Gastroesophageal sphincter (tissue), 4 donors: ENCODE measurements at regions not wholly inside any gene's neighbourhood (a gene's known extent, or its start where the extent isn't known, plus 50 kb on each side); places are given as distances from the start of the nearest gene placed in this dataset.
"Not testable (repeated sequence)": the region's sequence is repeated elsewhere in the genome, so short reads cannot be mapped to it uniquely, and the experiment has no call there.

Experiments used
- ATAC-seq: fragments of 150-250 bp; one replicate; pipeline ENCODE4 v1.9.1; 2016; ENCODE audit warnings: mild to moderate bottlenecking, moderate library complexity
- H3K27ac ChIP-seq, 4 donors: fragments of 200-600 bp; sonication (generic) in 3 of 4; 1 replicate in 3 of 4; 2 replicates in 1 of 4; pipeline ENCODE4 v1.5.1; 2016 to 2019
- H3K27me3 ChIP-seq: fragments of 200-600 bp; sonication (generic); one replicate; pipeline ENCODE4 v1.5.1; 2019
- H3K36me3 ChIP-seq, 2 donors: fragments of 200-600 bp; sonication (generic); one replicate each; pipeline ENCODE4 v1.5.1; 2019; ENCODE audit warnings: control low read depth in 1 of 2
- H3K4me1 ChIP-seq, 3 donors: fragments of 200-600 bp; sonication (generic); 1 replicate in 2 of 3; 2 replicates in 1 of 3; pipeline ENCODE4 v1.5.1; 2016 to 2019; ENCODE audit warnings: control low read depth in 2 of 3
- H3K4me3 ChIP-seq, 2 donors: fragments of 200-600 bp; sonication (generic); one replicate each; pipeline ENCODE4 v1.5.1; 2019; ENCODE audit warnings: mild to moderate bottlenecking in 1 of 2, moderate library complexity in 1 of 2
- H3K9me3 ChIP-seq, 3 donors: fragments of 200-600 bp; sonication (generic); one replicate each; pipeline ENCODE4 v1.5.1; 2017 to 2019; ENCODE audit warnings: control low read depth in 2 of 3
- WGBS, 2 donors: methylation state at CpG; one replicate each; pipeline ENCODE4 v1.1.5; 2018; ENCODE audit warnings: low coverage in 1 of 2; 5-methylcytosine and 5-hydroxymethylcytosine counted together

GRCh38 chr1:146654763-146655162 is 283.4 kb upstream of the NBPF12 start:
- WGBS, 2 donors: 75% methylated on average over 3 of the region's 4 CpGs; no CpG with 5 or more reads in 1 of the 2 donors

GRCh38 chr1:146645978-146646604 is 292.0 kb upstream of the NBPF12 start:
- H3K4me1 ChIP-seq, ATAC-seq, H3K36me3 ChIP-seq, H3K27ac ChIP-seq, H3K9me3 ChIP-seq, H3K4me3 ChIP-seq, H3K27me3 ChIP-seq: not testable (repeated sequence)
- 40% methylated on average over 1 of the region's 6 CpGs; no CpG with 5 or more reads in 1 of the 2 donors for WGBS, 2 donors

More at GRCh38 chr1:146654763-146655162, 283.4 kb upstream of the NBPF12 start:
- H3K27me3 ChIP-seq, H3K36me3 ChIP-seq, H3K9me3 ChIP-seq, H3K4me3 ChIP-seq, H3K27ac ChIP-seq, H3K4me1 ChIP-seq, ATAC-seq: not testable (repeated sequence)

GRCh38 chr1:146641534-146641933 is 296.6 kb upstream of the NBPF12 start:
- not testable (repeated sequence) for H3K36me3 ChIP-seq
- WGBS, 2 donors: 80% methylated on average over 1 of the region's 3 CpGs; no CpG with 5 or more reads in 1 of the 2 donors

GRCh38 chr1:146640671-146641070 is 297.5 kb upstream of the NBPF12 start:
- H3K4me1 ChIP-seq, H3K36me3 ChIP-seq, ATAC-seq, H3K4me3 ChIP-seq, H3K9me3 ChIP-seq, H3K27me3 ChIP-seq, H3K27ac ChIP-seq: not testable (repeated sequence)
- 91 to 96% methylated on average over 4 to 5 of the region's 5 CpGs for WGBS, 2 donors

More at GRCh38 chr1:146641534-146641933, 296.6 kb upstream of the NBPF12 start:
- ATAC-seq, H3K4me3 ChIP-seq, H3K4me1 ChIP-seq, H3K9me3 ChIP-seq, H3K27me3 ChIP-seq, H3K27ac ChIP-seq: not testable (repeated sequence)

GRCh38 chr1:146630302-146630701 is 307.8 kb upstream of the NBPF12 start:
- H3K36me3 ChIP-seq, ATAC-seq, H3K9me3 ChIP-seq, H3K4me3 ChIP-seq, H3K27me3 ChIP-seq, H3K27ac ChIP-seq, H3K4me1 ChIP-seq: not testable (repeated sequence)
- no CpG with 5 or more reads among the region's 1 CpG for WGBS, 2 donors

- not testable (repeated sequence) for H3K27ac ChIP-seq, ATAC-seq, H3K4me1 ChIP-seq, H3K4me3 ChIP-seq, H3K9me3 ChIP-seq, H3K36me3 ChIP-seq, H3K27me3 ChIP-seq
- WGBS, 2 donors: 80% methylated on average over 1 of the region's 4 CpGs
Measured at GRCh38 chr1:146618582-146618981, 319.5 kb upstream of the NBPF12 start.

GRCh38 chr1:146604681-146605080 is 333.4 kb upstream of the NBPF12 start:
- not testable (repeated sequence) for H3K36me3 ChIP-seq, H3K4me3 ChIP-seq, H3K9me3 ChIP-seq, H3K27ac ChIP-seq, H3K27me3 ChIP-seq, H3K4me1 ChIP-seq, ATAC-seq

GRCh38 chr1:146600720-146601307 is 337.3 kb upstream of the NBPF12 start:
- not testable (repeated sequence) for H3K4me3 ChIP-seq, ATAC-seq, H3K4me1 ChIP-seq, H3K36me3 ChIP-seq, H3K27me3 ChIP-seq, H3K27ac ChIP-seq, H3K9me3 ChIP-seq
- 60% methylated on average over 1 of the region's 3 CpGs; no CpG with 5 or more reads in 1 of the 2 donors for WGBS, 2 donors

- not testable (repeated sequence) for H3K27ac ChIP-seq, H3K36me3 ChIP-seq, ATAC-seq, H3K4me3 ChIP-seq, H3K4me1 ChIP-seq, H3K27me3 ChIP-seq, H3K9me3 ChIP-seq
- WGBS, 2 donors: 71 to 83% methylated on average over 1 of the region's 3 CpGs
Measured at GRCh38 chr1:146599906-146600305, 338.2 kb upstream of the NBPF12 start.

GRCh38 chr1:146581229-146581628 is 352.4 kb upstream of the NOTCH2NLA start:
- H3K27ac ChIP-seq, H3K4me1 ChIP-seq, H3K27me3 ChIP-seq, ATAC-seq, H3K36me3 ChIP-seq, H3K4me3 ChIP-seq, H3K9me3 ChIP-seq: not testable (repeated sequence)
- WGBS, 2 donors: 90% methylated on average over 1 of the region's 1 CpG; no CpG with 5 or more reads in 1 of the 2 donors

GRCh38 chr1:146567541-146567940 is 338.7 kb upstream of the NOTCH2NLA start:
- not testable (repeated sequence) for H3K4me1 ChIP-seq, H3K27me3 ChIP-seq, ATAC-seq, H3K9me3 ChIP-seq, H3K36me3 ChIP-seq, H3K27ac ChIP-seq, H3K4me3 ChIP-seq
- no CpG with 5 or more reads among the region's 2 CpGs for WGBS, 2 donors

- H3K4me1 ChIP-seq, H3K4me3 ChIP-seq, ATAC-seq, H3K9me3 ChIP-seq, H3K36me3 ChIP-seq, H3K27ac ChIP-seq, H3K27me3 ChIP-seq: not testable (repeated sequence)
- no CpG with 5 or more reads among the region's 3 CpGs for WGBS, 2 donors
Measured at GRCh38 chr1:146558032-146558431, 329.2 kb upstream of the NOTCH2NLA start.

- H3K4me1 ChIP-seq, ATAC-seq: not testable (repeated sequence)
- WGBS, 2 donors: no CpG with 5 or more reads among the region's 7 CpGs
Measured at GRCh38 chr1:146556405-146556804, 327.6 kb upstream of the NOTCH2NLA start.

GRCh38 chr1:146552414-146552813 is 323.6 kb upstream of the NOTCH2NLA start:
- not testable (repeated sequence) for H3K4me3 ChIP-seq, H3K36me3 ChIP-seq, H3K9me3 ChIP-seq, H3K27ac ChIP-seq, H3K4me1 ChIP-seq, ATAC-seq, H3K27me3 ChIP-seq
- WGBS, 2 donors: no CpG with 5 or more reads among the region's 3 CpGs

More at GRCh38 chr1:146556405-146556804, 327.6 kb upstream of the NOTCH2NLA start:
- not testable (repeated sequence) for H3K27me3 ChIP-seq, H3K9me3 ChIP-seq, H3K4me3 ChIP-seq, H3K36me3 ChIP-seq, H3K27ac ChIP-seq
